Muscle of leg (tissue), 3 donors: ENCODE measurements at regions not wholly inside any gene's neighbourhood (a gene's known extent, or its start where the extent isn't known, plus 50 kb on each side); places are given as distances from the start of the nearest gene placed in this dataset.
"Not testable (repeated sequence)": the region's sequence is repeated elsewhere in the genome, so short reads cannot be mapped to it uniquely, and the experiment has no call there.

ENCODE experiments used
- DNase-seq: peaks from one replicate; pipeline ENCODE4 v3.0.0; 2013
- H3K27ac ChIP-seq: one replicate; pipeline ENCODE4 v1.5.1; 2013; ENCODE audit warnings: mild to moderate bottlenecking, low read length, control low read depth
- H3K27me3 ChIP-seq: one replicate; pipeline ENCODE4 v1.6.1; 2013; ENCODE audit warnings: low read length; ENCODE audit not compliant: control insufficient read depth, insufficient read depth
- H3K36me3 ChIP-seq: one replicate; pipeline ENCODE4 v1.6.1; 2013; ENCODE audit warnings: low read length; ENCODE audit not compliant: control insufficient read depth, insufficient read depth
- H3K4me1 ChIP-seq: one replicate; pipeline ENCODE4 v1.6.1; 2013; ENCODE audit warnings: low read length; ENCODE audit not compliant: control insufficient read depth, insufficient read depth
- H3K4me3 ChIP-seq: one replicate; pipeline ENCODE4 v1.5.1; 2013; ENCODE audit warnings: low read length, control low read depth
- H3K9me3 ChIP-seq: replicated peaks from 2 replicates; pipeline ENCODE4 v1.6.1; 2013; ENCODE audit warnings: low read depth, low read length; ENCODE audit not compliant: control insufficient read depth
- WGBS: methylation state at CpG from one replicate; pipeline ENCODE4 v1.1.5; 2013; ENCODE audit warnings: missing lambda C conversion rate; ENCODE audit not compliant: insufficient coverage; 5-methylcytosine and 5-hydroxymethylcytosine counted together

DNA sequence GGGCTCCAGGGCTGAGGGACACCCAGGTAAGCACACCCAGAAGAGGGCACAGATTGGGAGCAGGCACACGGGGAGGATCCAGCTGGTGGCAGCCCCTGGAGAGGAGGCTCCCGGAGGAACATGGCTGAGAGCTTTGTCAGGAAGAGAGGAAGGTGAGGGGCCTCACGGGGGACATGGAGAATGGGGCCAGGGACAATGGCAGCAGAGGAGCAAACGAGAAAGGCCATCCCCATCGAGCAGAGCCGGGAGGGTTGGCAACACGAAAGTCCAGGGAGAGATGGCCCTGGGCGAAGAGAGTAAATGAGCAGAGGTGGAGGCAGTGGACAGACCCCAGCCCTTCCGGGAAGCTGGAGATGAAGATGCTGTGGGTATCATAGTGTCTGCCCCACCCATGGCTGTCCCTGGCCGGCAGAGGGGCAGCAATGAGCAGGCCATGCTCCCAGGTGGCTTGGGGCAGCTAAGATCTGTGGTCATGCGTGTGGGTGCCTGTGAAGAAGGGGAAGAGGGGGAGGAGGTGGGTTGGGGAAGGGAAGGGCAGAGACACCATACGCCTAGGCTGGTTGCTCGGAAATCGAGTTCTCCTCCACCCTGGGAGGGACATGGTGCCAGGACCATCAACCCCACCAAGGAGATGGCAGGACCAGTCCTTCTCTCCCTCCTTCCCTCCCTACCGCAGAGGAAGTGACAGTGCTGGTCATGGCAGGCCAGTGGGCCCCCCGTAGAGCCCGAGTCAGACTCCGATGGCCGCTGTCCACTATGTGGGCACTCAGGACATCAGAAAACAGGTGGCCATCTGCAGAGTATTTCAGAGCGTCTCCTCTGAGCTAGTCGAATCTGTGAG, 191.7 kb downstream of the NDUFA10 start:
- no peak for DNase-seq
- Histone ChIP-seq H3K27me3 (peaks cover 2% of the 10 kb centered on the region), H3K36me3 (no peaks in the 10 kb centered on the region), H3K4me3 (no peak overlapping the region), H3K9me3 (peaks cover 4% of the 10 kb centered on the region), H3K4me1 (peaks cover 25% of the 10 kb centered on the region), H3K27ac (no peak overlapping the region)
- WGBS, result 92% methylated on average over 21 of the region's 21 CpGs

- no peaks in the 10 kb centered on the region for H3K36me3 ChIP-seq
- WGBS, result 75% methylated on average over 18 of the region's 19 CpGs
- DNase-seq, result no peak
- peaks cover 7% of the 10 kb centered on the region for H3K27me3 ChIP-seq
- H3K9me3 ChIP-seq, result peaks cover 4% of the 10 kb centered on the region
- no peak overlapping the region for H3K27ac ChIP-seq
- peaks cover 31% of the 10 kb centered on the region for H3K4me1 ChIP-seq
- H3K4me3 ChIP-seq, result no peak overlapping the region
Measured at GRCh38 chr2:239832490-239833268, 192.5 kb downstream of the NDUFA10 start.

DNA sequence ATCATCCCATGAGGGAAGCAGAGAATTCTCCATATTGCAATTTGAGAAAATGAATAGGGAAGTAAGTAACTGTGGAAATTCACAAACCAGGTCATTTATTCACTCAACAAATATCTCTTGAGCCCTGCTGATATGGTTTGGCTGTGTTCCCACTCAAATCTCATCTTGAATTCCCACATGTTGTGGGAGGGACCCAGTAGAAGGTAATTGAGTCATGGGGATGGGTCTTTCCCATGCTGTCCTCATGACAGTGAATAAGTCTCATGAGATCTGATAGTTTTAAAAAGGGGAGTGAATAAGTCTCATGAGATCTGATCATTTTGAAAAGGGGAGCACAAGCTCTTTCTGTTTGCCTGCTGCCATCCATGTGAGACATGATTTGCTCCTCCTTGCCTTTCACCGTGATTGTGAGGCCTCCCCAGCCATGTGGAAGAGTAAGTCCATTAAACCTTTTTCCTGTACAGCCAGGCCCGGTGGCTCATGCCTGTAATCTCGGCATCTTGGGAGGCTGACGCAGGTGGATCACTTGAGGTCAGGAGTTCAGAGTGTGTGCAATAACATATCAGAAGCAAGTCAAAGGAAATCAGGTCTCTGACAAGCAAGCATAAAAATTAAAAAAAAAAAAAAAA, 193.2 kb downstream of the NDUFA10 start:
- H3K9me3 ChIP-seq, result peaks cover 4% of the 10 kb centered on the region
- H3K36me3 ChIP-seq, result no peaks in the 10 kb centered on the region
- H3K27me3 ChIP-seq, result peaks cover 7% of the 10 kb centered on the region
- no peak overlapping the region for H3K4me3 ChIP-seq
- no CpG with 5 or more reads among the region's 4 CpGs for WGBS
- H3K27ac ChIP-seq, result peak overlapping the region; percentile 60
- no peak for DNase-seq
- H3K4me1 ChIP-seq, result peaks cover 33% of the 10 kb centered on the region

DNA sequence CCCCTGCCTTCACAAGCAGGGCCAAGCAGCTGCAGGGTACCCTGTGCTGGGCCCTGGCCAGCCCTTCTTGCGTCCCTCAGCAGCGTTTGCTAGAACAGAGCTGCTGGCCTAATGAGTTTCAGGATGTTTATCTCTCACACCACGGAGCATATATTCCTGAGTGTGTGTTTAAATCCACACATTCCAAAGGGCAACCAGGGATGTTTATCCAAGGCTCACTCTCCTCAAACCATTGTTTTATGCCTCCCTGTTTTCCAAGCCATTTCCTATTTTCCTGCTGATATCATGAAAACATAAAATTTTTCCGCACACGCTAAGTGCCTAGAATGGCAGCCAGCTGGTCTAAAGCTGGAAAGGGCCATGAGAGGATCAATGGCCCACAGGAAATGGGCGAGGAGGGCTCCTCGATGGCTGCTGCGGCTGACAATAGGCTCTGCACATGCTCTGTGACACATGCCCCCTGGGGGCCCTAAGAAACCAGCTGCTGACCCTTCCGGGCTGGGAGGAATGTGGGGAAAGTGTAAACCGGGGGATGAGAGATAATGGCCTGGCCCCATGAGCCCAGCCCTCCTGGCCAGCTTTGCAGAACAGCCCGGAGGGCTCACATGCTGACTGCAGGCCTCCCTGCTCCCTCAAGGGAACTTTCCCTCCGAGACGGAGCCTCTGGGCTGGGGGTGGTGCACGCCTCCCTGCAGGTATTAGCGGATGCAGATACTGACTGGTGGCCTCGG, 194.0 kb downstream of the NDUFA10 start:
- H3K4me3 ChIP-seq, result no peak overlapping the region
- H3K27me3 ChIP-seq, result peaks cover 7% of the 10 kb centered on the region
- peak overlapping the region; percentile 60 for H3K27ac ChIP-seq
- no peaks in the 10 kb centered on the region for H3K36me3 ChIP-seq
- peaks cover 33% of the 10 kb centered on the region for H3K4me1 ChIP-seq
- 22% methylated on average over 10 of the region's 16 CpGs for WGBS
- peak; percentile 55 for DNase-seq
- no peaks in the 10 kb centered on the region for H3K9me3 ChIP-seq

DNA sequence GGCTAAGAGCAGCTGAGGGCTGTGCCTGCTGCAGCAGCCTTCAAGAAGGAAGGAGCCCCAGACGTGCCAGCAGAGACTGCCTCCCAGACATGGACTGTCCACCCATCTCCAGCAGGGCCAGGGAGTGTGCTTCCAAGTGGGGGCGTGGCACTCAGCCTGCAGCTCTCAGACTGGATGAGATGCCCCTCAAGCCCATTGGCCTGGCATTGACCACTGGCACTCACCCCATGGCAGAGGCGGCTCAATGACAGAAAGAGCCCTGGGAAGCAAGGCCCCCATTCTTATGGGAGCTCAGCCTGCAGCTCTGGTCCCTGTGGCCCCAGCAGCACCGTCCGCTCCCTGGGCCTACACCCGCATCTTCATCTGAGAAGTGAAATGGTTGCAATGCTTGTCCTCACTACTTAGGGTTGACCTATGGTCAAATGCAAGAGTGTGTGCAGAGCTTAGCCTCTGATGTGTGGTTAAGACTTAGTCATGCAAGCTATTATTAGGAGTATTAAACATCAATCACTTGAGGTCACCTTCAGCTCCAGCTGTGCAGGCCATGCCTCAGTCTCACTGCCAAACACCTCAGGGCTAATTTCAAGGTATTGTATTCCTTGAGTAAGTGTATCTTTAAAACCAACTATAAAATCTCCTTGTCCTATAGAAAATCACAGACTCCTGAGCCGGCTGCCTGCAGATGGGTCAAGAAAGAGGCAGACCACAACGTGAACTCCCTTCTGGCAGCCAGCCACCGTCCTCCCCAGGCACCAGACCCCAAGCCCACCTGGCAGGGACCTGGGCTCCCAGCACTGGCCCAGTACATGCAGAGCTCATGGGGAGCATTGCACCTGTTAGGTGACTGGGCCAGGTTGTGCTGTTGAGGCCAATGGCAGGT, 194.8 kb downstream of the NDUFA10 start:
- DNase-seq, result no peak
- Histone ChIP-seq H3K27ac (peak overlapping the region; percentile 60), H3K36me3 (no peaks in the 10 kb centered on the region), H3K9me3 (no peaks in the 10 kb centered on the region), H3K4me1 (peaks cover 33% of the 10 kb centered on the region), H3K27me3 (peaks cover 7% of the 10 kb centered on the region), H3K4me3 (no peak overlapping the region)
- WGBS, result 83% methylated on average over 3 of the region's 9 CpGs

DNA sequence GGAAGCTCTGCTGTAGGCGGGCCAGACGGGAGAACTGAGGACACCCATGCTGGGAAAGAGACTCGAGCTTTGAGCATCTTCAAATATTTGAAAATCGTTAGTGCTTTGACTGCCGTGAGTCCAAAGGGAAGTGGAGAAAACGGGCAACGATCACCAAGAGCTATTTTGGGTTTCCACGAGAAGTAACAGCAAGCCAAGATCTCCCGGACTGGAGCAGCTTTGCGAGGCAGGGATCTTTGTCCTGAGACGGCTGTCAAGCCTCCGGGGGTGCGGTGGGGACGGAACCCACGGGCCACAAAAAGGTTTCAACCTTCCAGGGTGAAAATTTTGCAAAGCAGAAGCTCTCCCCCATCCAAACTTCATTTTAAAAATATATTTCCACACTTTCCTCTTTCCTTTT, 195.8 kb downstream of the NDUFA10 start:
- Histone ChIP-seq H3K27me3 (peaks cover 8% of the 10 kb centered on the region), H3K36me3 (no peaks in the 10 kb centered on the region), H3K4me1 (peaks cover 33% of the 10 kb centered on the region), H3K4me3 (no peak overlapping the region), H3K9me3 (no peaks in the 10 kb centered on the region), H3K27ac (no peak overlapping the region)
- WGBS, result 61% methylated on average over 12 of the region's 15 CpGs
- no peak for DNase-seq

- DNase-seq, H3K4me3 ChIP-seq, H3K9me3 ChIP-seq, H3K27me3 ChIP-seq, H3K36me3 ChIP-seq, H3K27ac ChIP-seq: not testable (repeated sequence)
- WGBS, result 80% methylated on average over 8 of the region's 12 CpGs
- peaks cover 33% of the 10 kb centered on the region for H3K4me1 ChIP-seq
Measured at GRCh38 chr2:239828973-239829275, 196.2 kb downstream of the NDUFA10 start.

GRCh38 chr2:239828192-239828972, 196.8 kb downstream of the NDUFA10 start:
- no peaks in the 10 kb centered on the region for H3K9me3 ChIP-seq
- no peak overlapping the region for H3K27ac ChIP-seq
- no peaks in the 10 kb centered on the region for H3K36me3 ChIP-seq
- DNase-seq, result no peak
- peaks cover 33% of the 10 kb centered on the region for H3K4me1 ChIP-seq
- peaks cover 9% of the 10 kb centered on the region for H3K27me3 ChIP-seq
- H3K4me3 ChIP-seq, result no peak overlapping the region
- WGBS, result 73% methylated on average over 19 of the region's 20 CpGs

- no peaks in the 10 kb centered on the region for H3K9me3 ChIP-seq
- no peak overlapping the region for H3K27ac ChIP-seq
- no peaks in the 10 kb centered on the region for H3K36me3 ChIP-seq
- DNase-seq, result no peak
- H3K4me1 ChIP-seq, result peaks cover 33% of the 10 kb centered on the region
- peaks cover 9% of the 10 kb centered on the region for H3K27me3 ChIP-seq
- H3K4me3 ChIP-seq, result no peak overlapping the region
- 90% methylated on average over 2 of the region's 11 CpGs for WGBS
Measured at GRCh38 chr2:239827523-239827890, 197.6 kb downstream of the NDUFA10 start.
